Gastrocnemius medialis (tissue), 4 donors: ENCODE measurements at regions not wholly inside any gene's neighbourhood (a gene's known extent, or its start where the extent isn't known, plus 50 kb on each side); places are given as distances from the start of the nearest gene placed in this dataset.

Experiments
- ATAC-seq, 2 donors: fragments of 150-250 bp; one replicate each; pipeline ENCODE4 v1.9.1; 2016
- DNase-seq, 2 donors: peaks; one replicate each; pipeline ENCODE4 v3.0.0-alpha.2; 2019
- H3K27ac ChIP-seq, 4 donors: fragments of 200-600 bp; sonication (generic); 1 replicate in 1 of 4; 2 replicates in 3 of 4; pipeline ENCODE4 v1.5.1; 2016 to 2018; ENCODE audit warnings: mild to moderate bottlenecking in 2 of 4, moderate library complexity in 1 of 4
- H3K27me3 ChIP-seq, 3 donors: fragments of 200-600 bp; sonication (generic) in 2 of 3; 1 replicate in 1 of 3; 2 replicates in 2 of 3; pipeline versions ENCODE4 v1.5.1 to v1.6.0; 2016 to 2019; ENCODE audit warnings: mild to moderate bottlenecking in 1 of 3, moderate library complexity in 1 of 3
- H3K36me3 ChIP-seq, 2 donors: fragments of 200-600 bp; sonication (generic) in 1 of 2; one replicate each; pipeline ENCODE4 v1.5.1; 2017 to 2018
- H3K4me1 ChIP-seq, 2 donors: fragments of 200-600 bp; sonication (generic) in 1 of 2; one replicate each; pipeline ENCODE4 v1.5.1; 2016 to 2017; ENCODE audit warnings: mild to moderate bottlenecking in 2 of 2
- H3K4me3 ChIP-seq, 4 donors: fragments of 200-600 bp; sonication (generic) in 3 of 4; 1 replicate in 1 of 4; 2 replicates in 3 of 4; pipeline ENCODE4 v1.5.1; 2016 to 2019; ENCODE audit warnings: mild to moderate bottlenecking in 2 of 4
- H3K9me3 ChIP-seq, 3 donors: fragments of 200-600 bp; sonication (generic) in 2 of 3; 1 replicate in 1 of 3; 2 replicates in 2 of 3; pipeline ENCODE4 v1.5.1; 2016 to 2019
- POLR2A ChIP-seq, 2 donors: fragments of 450-650 bp; IDR thresholded peaks; one replicate each; pipeline ENCODE4 v1.6.1; 2017; ENCODE audit warnings: antibody characterized with exemption in 2 of 2, mild to moderate bottlenecking in 2 of 2, moderate library complexity in 2 of 2
- in situ Hi-C, 4 donors: fragments of 200-750 bp; cut with MboI; loops; one replicate each; pipeline versions ENCODE4 v1.15.0 to v1.8.0; 2017; ENCODE audit warnings: low sequenced_read_pairs in 4 of 4
- intact Hi-C: fragments of 100-400 bp; cut with DNase I; formaldehyde crosslinking; loops from one replicate; pipeline ENCODE4 v1.15.1; 2023; ENCODE audit warnings: low total_unique reads
- TF ChIP-seq, protein P1 (sequence below), 5 experiments: fragments of 450-650 bp in 3 of 5; fragments of 200-600 bp in 2 of 5; sonication (generic) in 2 of 5; IDR thresholded peaks in 4 of 5; conservative IDR thresholded peaks in 1 of 5; 1 replicate in 4 of 5; 2 replicates in 1 of 5; pipeline ENCODE4 v1.5.1; 2016 to 2019; ENCODE audit warnings: antibody characterized with exemption in 5 of 5, mild to moderate bottlenecking in 3 of 5, moderate library complexity in 3 of 5

GRCh38 chr13:106340249-106340648 lies 195.2 kb downstream of the EFNB2 start:
- Histone ChIP-seq H3K27me3 (no peaks in the 10 kb centered on the region), H3K4me1 (no peaks in the 10 kb centered on the region), H3K9me3 (no peaks in the 10 kb centered on the region), H3K4me3 (no peak overlapping the region), H3K36me3 (no peaks in the 10 kb centered on the region), H3K27ac (no peak overlapping the region)
- intact Hi-C loops, result no loop called here
- TF ChIP-seq, protein P1, sequence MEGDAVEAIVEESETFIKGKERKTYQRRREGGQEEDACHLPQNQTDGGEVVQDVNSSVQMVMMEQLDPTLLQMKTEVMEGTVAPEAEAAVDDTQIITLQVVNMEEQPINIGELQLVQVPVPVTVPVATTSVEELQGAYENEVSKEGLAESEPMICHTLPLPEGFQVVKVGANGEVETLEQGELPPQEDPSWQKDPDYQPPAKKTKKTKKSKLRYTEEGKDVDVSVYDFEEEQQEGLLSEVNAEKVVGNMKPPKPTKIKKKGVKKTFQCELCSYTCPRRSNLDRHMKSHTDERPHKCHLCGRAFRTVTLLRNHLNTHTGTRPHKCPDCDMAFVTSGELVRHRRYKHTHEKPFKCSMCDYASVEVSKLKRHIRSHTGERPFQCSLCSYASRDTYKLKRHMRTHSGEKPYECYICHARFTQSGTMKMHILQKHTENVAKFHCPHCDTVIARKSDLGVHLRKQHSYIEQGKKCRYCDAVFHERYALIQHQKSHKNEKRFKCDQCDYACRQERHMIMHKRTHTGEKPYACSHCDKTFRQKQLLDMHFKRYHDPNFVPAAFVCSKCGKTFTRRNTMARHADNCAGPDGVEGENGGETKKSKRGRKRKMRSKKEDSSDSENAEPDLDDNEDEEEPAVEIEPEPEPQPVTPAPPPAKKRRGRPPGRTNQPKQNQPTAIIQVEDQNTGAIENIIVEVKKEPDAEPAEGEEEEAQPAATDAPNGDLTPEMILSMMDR (IDR thresholded peaks at IDR 0.05 in 4 of 5, conservative IDR thresholded peaks at IDR 0.05 in 1 of 5), result no peak
- TF ChIP-seq POLR2A (IDR thresholded peaks at IDR 0.05), result no peak
- ATAC-seq (no peak), DNase-seq (no peak)
- in situ Hi-C loops, result no loop called here

DNA sequence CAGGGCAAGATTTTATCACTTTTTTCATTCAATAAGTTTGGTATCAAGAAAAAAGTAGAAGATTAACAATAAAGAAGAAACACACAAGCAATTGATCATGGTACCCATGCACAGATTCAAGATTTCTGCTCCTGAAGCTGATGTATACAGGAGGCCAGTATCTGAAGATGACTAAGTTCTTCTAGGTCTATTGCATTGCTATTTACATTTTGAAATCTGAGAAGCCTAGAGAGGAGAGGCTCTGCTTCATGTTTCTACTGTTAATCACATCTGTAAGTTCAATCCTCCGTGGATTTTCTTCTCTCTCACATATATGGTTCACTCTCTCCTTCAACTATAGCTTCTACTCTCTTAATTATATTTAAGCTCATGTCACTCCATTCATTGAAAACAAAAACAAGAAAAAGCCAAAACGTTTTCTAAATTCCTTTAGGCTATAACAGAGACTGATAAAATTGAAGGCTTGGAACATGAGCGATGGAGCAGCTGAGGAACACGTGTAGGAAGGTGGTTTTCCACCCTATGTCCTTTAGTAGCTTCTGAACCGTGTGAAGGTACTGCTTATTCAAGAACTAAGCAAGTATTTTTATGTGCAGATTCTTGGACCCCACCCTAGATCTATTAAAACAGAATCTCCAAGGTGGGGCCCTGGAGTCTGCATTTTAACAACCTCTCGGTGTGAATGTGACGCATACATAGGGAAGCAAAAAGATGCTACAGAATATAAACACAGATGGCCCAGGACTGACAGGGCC lies 198.2 kb downstream of the EFNB2 start:
- Histone ChIP-seq H3K27ac (no peak overlapping the region), H3K4me1 (no peaks in the 10 kb centered on the region), H3K36me3 (no peaks in the 10 kb centered on the region), H3K4me3 (no peak overlapping the region), H3K27me3 (no peaks in the 10 kb centered on the region), H3K9me3 (no peaks in the 10 kb centered on the region)
- TF ChIP-seq, protein P1 (IDR thresholded peaks at IDR 0.05 in 4 of 5, conservative IDR thresholded peaks at IDR 0.05 in 1 of 5), result no peak
- no peak for TF ChIP-seq POLR2A (IDR thresholded peaks at IDR 0.05)
- intact Hi-C loops (no loop called here), in situ Hi-C loops (no loop called here)
- DNase-seq (no peak), ATAC-seq (no peak)

GRCh38 chr13:106336668-106337067 lies 198.8 kb downstream of the EFNB2 start:
- no peaks in the 10 kb centered on the region for H3K36me3 ChIP-seq
- intact Hi-C loops, result no loop called here
- H3K27ac ChIP-seq, result no peak overlapping the region
- no peaks in the 10 kb centered on the region for H3K4me1 ChIP-seq
- TF ChIP-seq, protein P1 (IDR thresholded peaks at IDR 0.05 in 4 of 5, conservative IDR thresholded peaks at IDR 0.05 in 1 of 5), result no peak
- TF ChIP-seq POLR2A (IDR thresholded peaks at IDR 0.05), result no peak
- DNase-seq, result no peak
- no peaks in the 10 kb centered on the region for H3K27me3 ChIP-seq
- in situ Hi-C loops, result no loop called here
- H3K9me3 ChIP-seq, result no peaks in the 10 kb centered on the region
- no peak overlapping the region for H3K4me3 ChIP-seq
- no peak for ATAC-seq

- in situ Hi-C loops, result no loop called here
- Histone ChIP-seq H3K27me3 (no peaks in the 10 kb centered on the region), H3K4me3 (no peak overlapping the region), H3K4me1 (no peaks in the 10 kb centered on the region), H3K36me3 (no peaks in the 10 kb centered on the region), H3K9me3 (no peaks in the 10 kb centered on the region), H3K27ac (no peak overlapping the region)
- TF ChIP-seq, protein P1 (IDR thresholded peaks at IDR 0.05 in 4 of 5, conservative IDR thresholded peaks at IDR 0.05 in 1 of 5), result no peak
- ATAC-seq, result no peak
- intact Hi-C loops, result no loop called here
- no peak for DNase-seq
Observed at GRCh38 chr13:106332621-106333020, 202.8 kb downstream of the EFNB2 start.

DNA sequence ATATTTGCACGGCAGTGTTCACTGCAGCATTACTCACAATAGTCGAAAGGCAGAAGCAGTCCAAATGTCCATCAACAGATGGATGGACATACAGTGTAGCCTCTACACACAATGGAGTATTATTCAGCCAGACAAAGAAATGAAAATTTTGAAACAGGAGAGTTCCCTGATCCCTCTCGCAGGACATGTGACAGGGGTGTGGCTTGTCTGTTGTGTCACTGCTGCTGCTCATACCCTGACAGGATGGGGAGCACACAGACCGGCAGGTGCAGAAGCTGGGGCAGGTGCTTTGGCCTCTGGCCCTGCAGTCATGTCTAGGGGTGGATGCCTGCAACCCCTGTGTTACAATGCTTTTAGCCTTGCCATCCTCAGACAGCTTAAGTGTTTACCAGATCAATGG lies 204.3 kb downstream of the EFNB2 start:
- intact Hi-C loops (no loop called here), in situ Hi-C loops (no loop called here)
- H3K27me3 ChIP-seq, result no peaks in the 10 kb centered on the region
- no peak for DNase-seq
- ATAC-seq, result no peak
- no peaks in the 10 kb centered on the region for H3K9me3 ChIP-seq
- no peak for TF ChIP-seq POLR2A (IDR thresholded peaks at IDR 0.05)
- TF ChIP-seq, protein P1 (IDR thresholded peaks at IDR 0.05 in 4 of 5, conservative IDR thresholded peaks at IDR 0.05 in 1 of 5), result no peak
- no peak overlapping the region for H3K4me3 ChIP-seq
- H3K36me3 ChIP-seq, result no peaks in the 10 kb centered on the region
- H3K27ac ChIP-seq, result no peak overlapping the region
- no peaks in the 10 kb centered on the region for H3K4me1 ChIP-seq
